ENCODE measurements at regions not wholly inside any gene's neighbourhood (a gene's known extent, or its start where the extent isn't known, plus 50 kb on each side); places are given as distances from the start of the nearest gene placed in this dataset.

- TF ChIP-seq POLR2A (IDR thresholded peaks at IDR 0.05; ENCODE audit: low read depth), result no peak
- no peak for TF ChIP-seq CTCF (IDR thresholded peaks at IDR 0.05)
- TF ChIP-seq EP300 (IDR thresholded peaks at IDR 0.05), result no peak
- no peak for TF ChIP-seq POLR2AphosphoS5 (IDR thresholded peaks at IDR 0.05)
Observed at GRCh38 chr20:58141496-58141895, 87.0 kb downstream of the ANKRD60 start.
